Epithelial cell of proximal tubule (primary cell): ENCODE measurements at regions not wholly inside any gene's neighbourhood (a gene's known extent, or its start where the extent isn't known, plus 50 kb on each side); places are given as distances from the start of the nearest gene placed in this dataset.

Source experiments
- DNase-seq: peaks from one replicate; pipeline ENCODE4 v3.0.0-alpha.2; 2011; ENCODE audit warnings: low read depth
- H3K4me3 ChIP-seq: 2 replicates; pipeline ENCODE4 v1.5.1; 2011; ENCODE audit warnings: low read depth, mild to moderate bottlenecking, low read length
- CTCF ChIP-seq: conservative IDR thresholded peaks from 2 replicates; pipeline ENCODE4 v1.5.1; 2012; ENCODE audit warnings: low read depth, mild to moderate bottlenecking, low read length

- no peak for DNase-seq
- no peak overlapping the region for H3K4me3 ChIP-seq
- TF ChIP-seq CTCF: no peak
Measured at GRCh38 chr2:45207101-45207500, 197.8 kb upstream of the SIX2 start.

- H3K4me3 ChIP-seq: no peak overlapping the region
- TF ChIP-seq CTCF: no peak
- DNase-seq: no peak
Measured at GRCh38 chr2:45205985-45206384, 196.7 kb upstream of the SIX2 start.

- TF ChIP-seq CTCF: no peak
- no peak for DNase-seq
- no peak overlapping the region for H3K4me3 ChIP-seq
Measured at GRCh38 chr2:45205480-45205879, 196.2 kb upstream of the SIX2 start.

GRCh38 chr2:45203400-45203799, 194.1 kb upstream of the SIX2 start:
- TF ChIP-seq CTCF: no peak
- DNase-seq: no peak
- H3K4me3 ChIP-seq: no peak overlapping the region

GRCh38 chr2:45199973-45200372, 190.7 kb upstream of the SIX2 start:
- no peak for DNase-seq
- H3K4me3 ChIP-seq: no peak overlapping the region
- TF ChIP-seq CTCF: no peak

- H3K4me3 ChIP-seq: no peak overlapping the region
- no peak for DNase-seq
- TF ChIP-seq CTCF: no peak
Measured at GRCh38 chr2:45195916-45196315, 186.7 kb upstream of the SIX2 start.

- no peak overlapping the region for H3K4me3 ChIP-seq
- DNase-seq: no peak
- TF ChIP-seq CTCF: no peak
Measured at GRCh38 chr2:45194596-45194995, 185.3 kb upstream of the SIX2 start.
